Activated CD4-positive, alpha-beta T cell treated with anti-CD3 and anti-CD28 coated beads, Interleukin-10, Interleukin-2, amounts not matched to agents 100 ng/mL and 50 ng/mL, durations not matched to agents 16 hours and 8 hours (primary cell): ENCODE measurements at regions not wholly inside any gene's neighbourhood (a gene's known extent, or its start where the extent isn't known, plus 50 kb on each side); places are given as distances from the start of the nearest gene placed in this dataset.

ENCODE experiments used
- DNase-seq: peaks from one replicate; pipeline ENCODE4 v3.0.0-alpha.2; 2020

GRCh38 chr4:10738826-10739489, 54.4 kb upstream of the CLNK start:
- DNase-seq = no peak

- no peak for DNase-seq
These were observed 52.8 kb upstream of the CLNK start for GRCh38 chr4:10737337-10737736.

GRCh38 chr4:10736895-10737294, 52.3 kb upstream of the CLNK start:
- DNase-seq = no peak

GRCh38 chr4:10736266-10736665, 51.7 kb upstream of the CLNK start:
- no peak for DNase-seq

- DNase-seq = no peak
These were observed 50.1 kb upstream of the CLNK start for GRCh38 chr4:10734697-10735096.
